GM23248 (cell line): ENCODE measurements at regions not wholly inside any gene's neighbourhood (a gene's known extent, or its start where the extent isn't known, plus 50 kb on each side); places are given as distances from the start of the nearest gene placed in this dataset.

Experiments
- EZH2 ChIP-seq: fragments of 200-600 bp; sonication (generic); IDR thresholded peaks from 2 replicates; pipeline ENCODE4 v1.6.1; 2018; ENCODE audit warnings: antibody characterized with exemption, mild to moderate bottlenecking; ENCODE audit not compliant: insufficient read depth, poor library complexity, severe bottlenecking
- EZH2phosphoT487 ChIP-seq: fragments of 200-600 bp; sonication (generic); IDR thresholded peaks from 2 replicates; pipeline ENCODE4 v1.6.1; 2018; ENCODE audit warnings: antibody characterized with exemption, moderate library complexity, mild to moderate bottlenecking, low read depth; ENCODE audit not compliant: insufficient read depth

- TF ChIP-seq EZH2 (no peak), EZH2phosphoT487 (no peak)
These were observed 148.4 kb downstream of the C3orf38 start for GRCh38 chr3:88298189-88298588.
